Smooth muscle cell (in vitro differentiated cells): ENCODE measurements at regions not wholly inside any gene's neighbourhood (a gene's known extent, or its start where the extent isn't known, plus 50 kb on each side); places are given as distances from the start of the nearest gene placed in this dataset.
A peak's percentile ranks its signal among the peaks of the same experiment; 100 is the strongest.

ENCODE experiments used
- DNase-seq: peaks from one replicate; lab custom pipeline; 2025; ENCODE audit not compliant: unreplicated experiment; lab: John Stamatoyannopoulos, UW
- H2AFZ ChIP-seq: fragments of 200-600 bp; sonication (generic); 2 replicates; pipeline ENCODE4 v1.6.0; 2016; ENCODE audit warnings: antibody characterized with exemption, low read depth, mild to moderate bottlenecking
- H3F3A ChIP-seq: fragments of 200-600 bp; sonication (generic); 2 replicates; pipeline ENCODE4 v1.6.0; 2017; ENCODE audit warnings: antibody characterized with exemption, low read depth
- H3K27ac ChIP-seq: fragments of 200-600 bp; sonication (generic); 2 replicates; pipeline ENCODE4 v1.5.1; 2016; ENCODE audit warnings: low read depth, mild to moderate bottlenecking
- H3K27me3 ChIP-seq: fragments of 200-600 bp; sonication (generic); 2 replicates; pipeline ENCODE4 v1.6.1; 2016; ENCODE audit warnings: low read depth, mild to moderate bottlenecking
- H3K36me3 ChIP-seq: fragments of 200-600 bp; sonication (generic); 2 replicates; pipeline ENCODE4 v1.5.1; 2016; ENCODE audit warnings: low read depth
- H3K4me1 ChIP-seq: fragments of 200-600 bp; sonication (generic); 2 replicates; pipeline ENCODE4 v1.5.1; 2016; ENCODE audit warnings: low read depth
- H3K4me2 ChIP-seq: fragments of 200-600 bp; sonication (generic); 2 replicates; pipeline ENCODE4 v1.6.0; 2016; ENCODE audit warnings: mild to moderate bottlenecking
- H3K4me3 ChIP-seq: fragments of 200-600 bp; sonication (generic); 2 replicates; pipeline ENCODE4 v1.5.1; 2016; ENCODE audit warnings: mild to moderate bottlenecking
- H3K79me2 ChIP-seq: fragments of 200-600 bp; sonication (generic); 2 replicates; pipeline ENCODE4 v1.6.0; 2016; ENCODE audit warnings: low read depth, mild to moderate bottlenecking
- H3K9ac ChIP-seq: fragments of 200-600 bp; sonication (generic); 2 replicates; pipeline ENCODE4 v1.6.0; 2016; ENCODE audit warnings: low read depth
- H3K9me3 ChIP-seq: fragments of 200-600 bp; sonication (generic); replicated peaks from 2 replicates; pipeline ENCODE4 v1.5.1; 2016; ENCODE audit warnings: low read depth
- H4K20me1 ChIP-seq: fragments of 200-600 bp; sonication (generic); 2 replicates; pipeline ENCODE4 v1.6.0; 2016; ENCODE audit warnings: low read depth
- WGBS: methylation state at CpG from one replicate; pipeline ENCODE4 v1.1.7; 2016; ENCODE audit warnings: low lambda C conversion rate; 5-methylcytosine and 5-hydroxymethylcytosine counted together
- TF ChIP-seq, protein P1 (sequence below): fragments of 200-600 bp; sonication (generic); IDR thresholded peaks from 2 replicates; pipeline ENCODE4 v1.5.1; 2017; ENCODE audit warnings: borderline replicate concordance, mild to moderate bottlenecking, antibody characterized with exemption; ENCODE audit not compliant: insufficient read depth, poor library complexity, severe bottlenecking

DNA sequence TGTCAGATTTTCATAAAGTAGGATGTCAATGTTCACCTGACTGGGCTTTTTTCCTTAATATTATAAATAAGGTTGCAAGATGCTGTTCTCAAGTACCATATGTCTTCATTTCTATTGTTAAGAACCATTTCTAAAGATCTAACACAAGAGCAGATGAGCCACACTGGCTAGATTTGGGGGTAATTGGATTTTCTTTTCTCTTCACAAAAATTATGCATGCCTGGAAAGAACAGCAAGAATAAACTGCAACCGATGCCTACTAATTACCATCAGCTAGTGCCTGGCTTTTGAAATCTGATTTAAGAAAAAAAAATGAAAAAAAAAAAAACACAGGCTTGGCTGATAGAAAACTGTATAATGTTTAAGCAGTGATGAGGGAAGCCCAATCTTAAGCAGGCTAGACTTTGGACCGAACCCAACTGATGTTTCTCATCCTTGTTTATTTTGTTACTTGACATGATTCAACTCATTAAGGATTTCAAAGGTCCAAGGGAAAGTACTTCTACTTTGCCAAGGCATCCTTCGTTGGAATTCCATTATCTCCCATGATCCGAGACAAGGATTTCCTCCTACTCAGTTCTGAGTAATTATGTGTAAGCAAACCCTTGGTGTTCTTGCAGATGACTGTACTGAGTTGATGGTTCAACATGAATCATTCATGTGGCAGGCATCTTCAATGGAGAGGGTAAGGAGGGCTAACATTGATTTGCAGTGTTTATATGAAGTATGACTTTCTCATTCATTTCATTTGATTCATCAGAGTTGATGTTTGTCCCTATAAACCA, 300.5 kb downstream of the SPRY2 start:
- TF ChIP-seq, protein P1, sequence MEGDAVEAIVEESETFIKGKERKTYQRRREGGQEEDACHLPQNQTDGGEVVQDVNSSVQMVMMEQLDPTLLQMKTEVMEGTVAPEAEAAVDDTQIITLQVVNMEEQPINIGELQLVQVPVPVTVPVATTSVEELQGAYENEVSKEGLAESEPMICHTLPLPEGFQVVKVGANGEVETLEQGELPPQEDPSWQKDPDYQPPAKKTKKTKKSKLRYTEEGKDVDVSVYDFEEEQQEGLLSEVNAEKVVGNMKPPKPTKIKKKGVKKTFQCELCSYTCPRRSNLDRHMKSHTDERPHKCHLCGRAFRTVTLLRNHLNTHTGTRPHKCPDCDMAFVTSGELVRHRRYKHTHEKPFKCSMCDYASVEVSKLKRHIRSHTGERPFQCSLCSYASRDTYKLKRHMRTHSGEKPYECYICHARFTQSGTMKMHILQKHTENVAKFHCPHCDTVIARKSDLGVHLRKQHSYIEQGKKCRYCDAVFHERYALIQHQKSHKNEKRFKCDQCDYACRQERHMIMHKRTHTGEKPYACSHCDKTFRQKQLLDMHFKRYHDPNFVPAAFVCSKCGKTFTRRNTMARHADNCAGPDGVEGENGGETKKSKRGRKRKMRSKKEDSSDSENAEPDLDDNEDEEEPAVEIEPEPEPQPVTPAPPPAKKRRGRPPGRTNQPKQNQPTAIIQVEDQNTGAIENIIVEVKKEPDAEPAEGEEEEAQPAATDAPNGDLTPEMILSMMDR = no peak
- no peak for DNase-seq
- no peak overlapping the region for H2AFZ ChIP-seq

DNA sequence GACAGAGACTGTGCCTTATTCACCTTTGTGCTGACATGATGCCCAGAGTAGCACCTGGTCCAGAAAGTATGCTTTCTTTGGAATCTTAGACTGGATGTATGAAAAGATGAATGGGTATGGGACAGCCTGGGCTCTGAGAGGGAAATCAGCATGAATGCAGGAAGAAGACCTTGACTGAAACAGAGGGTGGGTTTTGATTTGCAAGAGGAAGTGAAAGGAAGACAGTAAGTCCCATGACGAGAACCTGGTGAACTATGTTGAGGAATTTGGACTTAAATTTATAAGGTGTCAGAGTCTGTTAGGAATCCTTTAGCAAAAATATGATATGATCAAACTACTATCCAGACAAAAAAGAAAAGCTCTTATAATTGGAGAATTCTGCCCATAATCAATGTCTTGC, 301.9 kb downstream of the SPRY2 start:
- Histone ChIP-seq H3K4me3 (no peak overlapping the region), H3K4me2 (no peak overlapping the region), H3K27ac (peak overlapping the region; percentile 86), H3K79me2 (no peaks in the 10 kb centered on the region), H3F3A (peaks cover 23% of the 10 kb centered on the region), H3K4me1 (peaks cover 21% of the 10 kb centered on the region), H4K20me1 (no peaks in the 10 kb centered on the region), H3K36me3 (no peaks in the 10 kb centered on the region), H3K9ac (no peak overlapping the region), H3K27me3 (no peaks in the 10 kb centered on the region), H3K9me3 (no peaks in the 10 kb centered on the region), H2AFZ (no peak overlapping the region)
- DNase-seq = no peak
- WGBS = 96% methylated on average over 1 of the region's 1 CpG
- TF ChIP-seq, protein P1 = no peak

More for the DNA sequence above, 300.5 kb downstream of the SPRY2 start:
- H3K36me3 ChIP-seq = no peaks in the 10 kb centered on the region
- no peaks in the 10 kb centered on the region for H4K20me1 ChIP-seq
- H3K4me1 ChIP-seq = peaks cover 21% of the 10 kb centered on the region
- peak overlapping the region; percentile 86 for H3K27ac ChIP-seq
- peak overlapping the region; percentile 57 for H3K4me2 ChIP-seq
- no peak overlapping the region for H3K4me3 ChIP-seq
- peaks cover 23% of the 10 kb centered on the region for H3F3A ChIP-seq
- H3K9me3 ChIP-seq = no peaks in the 10 kb centered on the region
- WGBS = 11% methylated on average over 4 of the region's 4 CpGs
- no peaks in the 10 kb centered on the region for H3K79me2 ChIP-seq
- H3K9ac ChIP-seq = peak overlapping the region; percentile 39
- H3K27me3 ChIP-seq = no peaks in the 10 kb centered on the region

DNA sequence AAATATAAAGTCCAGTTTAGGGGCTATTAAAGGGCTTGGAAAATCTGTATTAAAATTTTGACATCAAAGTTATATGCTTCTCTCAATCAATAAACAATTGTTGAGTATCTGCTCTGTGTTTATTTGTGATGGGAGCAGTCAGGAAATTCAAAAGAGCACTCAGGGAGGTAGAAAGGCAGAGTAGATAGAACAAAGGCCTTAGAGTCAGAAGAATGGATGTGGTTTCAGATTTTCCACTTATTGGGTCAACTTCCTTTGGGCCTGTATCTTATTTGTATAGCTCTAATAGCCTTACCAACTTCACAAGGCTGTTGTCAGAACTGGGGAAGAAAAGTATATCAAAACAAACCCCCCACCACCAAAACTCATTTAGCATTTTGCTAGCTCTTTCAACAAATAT, 302.6 kb downstream of the SPRY2 start:
- peak overlapping the region; percentile 86 for H3K27ac ChIP-seq
- no peaks in the 10 kb centered on the region for H3K9me3 ChIP-seq
- no peaks in the 10 kb centered on the region for H3K36me3 ChIP-seq

More for the DNA sequence above, 302.6 kb downstream of the SPRY2 start:
- TF ChIP-seq, protein P1 = no peak
- Histone ChIP-seq H3K27me3 (no peaks in the 10 kb centered on the region), H2AFZ (no peak overlapping the region), H3K4me1 (peaks cover 21% of the 10 kb centered on the region), H3K4me2 (no peak overlapping the region), H3K79me2 (no peaks in the 10 kb centered on the region), H3F3A (peaks cover 23% of the 10 kb centered on the region), H3K4me3 (no peak overlapping the region), H4K20me1 (no peaks in the 10 kb centered on the region), H3K9ac (peak overlapping the region; percentile 32)
- DNase-seq = no peak
